Suprapubic skin (tissue), 4 donors: ENCODE measurements at regions not wholly inside any gene's neighbourhood (a gene's known extent, or its start where the extent isn't known, plus 50 kb on each side); places are given as distances from the start of the nearest gene placed in this dataset.

Source experiments
- EP300 ChIP-seq: sonication (generic); formaldehyde crosslinking; IDR thresholded peaks from one replicate; pipeline ENCODE4 v1.6.1; 2017; ENCODE audit warnings: antibody characterized with exemption
- POLR2A ChIP-seq, 2 donors: fragments of 450-650 bp; IDR thresholded peaks; one replicate each; pipeline ENCODE4 v1.6.1; 2017; ENCODE audit warnings: antibody characterized with exemption in 2 of 2, mild to moderate bottlenecking in 2 of 2, moderate library complexity in 2 of 2
- POLR2AphosphoS5 ChIP-seq, 3 donors: sonication (generic); formaldehyde crosslinking; IDR thresholded peaks; one replicate each; pipeline ENCODE4 v1.6.1; 2017; ENCODE audit warnings: antibody characterized with exemption in 3 of 3
- TF ChIP-seq, protein P1 (sequence below), 2 donors: fragments of 200-600 bp in 1 of 2; fragments of 450-650 bp in 1 of 2; sonication (generic) in 1 of 2; IDR thresholded peaks; one replicate each; pipeline ENCODE4 v1.5.1; 2016 to 2019; ENCODE audit warnings: antibody characterized with exemption in 2 of 2, mild to moderate bottlenecking in 1 of 2, moderate library complexity in 1 of 2

- TF ChIP-seq, protein P1, sequence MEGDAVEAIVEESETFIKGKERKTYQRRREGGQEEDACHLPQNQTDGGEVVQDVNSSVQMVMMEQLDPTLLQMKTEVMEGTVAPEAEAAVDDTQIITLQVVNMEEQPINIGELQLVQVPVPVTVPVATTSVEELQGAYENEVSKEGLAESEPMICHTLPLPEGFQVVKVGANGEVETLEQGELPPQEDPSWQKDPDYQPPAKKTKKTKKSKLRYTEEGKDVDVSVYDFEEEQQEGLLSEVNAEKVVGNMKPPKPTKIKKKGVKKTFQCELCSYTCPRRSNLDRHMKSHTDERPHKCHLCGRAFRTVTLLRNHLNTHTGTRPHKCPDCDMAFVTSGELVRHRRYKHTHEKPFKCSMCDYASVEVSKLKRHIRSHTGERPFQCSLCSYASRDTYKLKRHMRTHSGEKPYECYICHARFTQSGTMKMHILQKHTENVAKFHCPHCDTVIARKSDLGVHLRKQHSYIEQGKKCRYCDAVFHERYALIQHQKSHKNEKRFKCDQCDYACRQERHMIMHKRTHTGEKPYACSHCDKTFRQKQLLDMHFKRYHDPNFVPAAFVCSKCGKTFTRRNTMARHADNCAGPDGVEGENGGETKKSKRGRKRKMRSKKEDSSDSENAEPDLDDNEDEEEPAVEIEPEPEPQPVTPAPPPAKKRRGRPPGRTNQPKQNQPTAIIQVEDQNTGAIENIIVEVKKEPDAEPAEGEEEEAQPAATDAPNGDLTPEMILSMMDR (IDR thresholded peaks at IDR 0.05) = no peak
- no peak for TF ChIP-seq POLR2A (IDR thresholded peaks at IDR 0.05)
- TF ChIP-seq POLR2AphosphoS5 (IDR thresholded peaks at IDR 0.05) = no peak
- TF ChIP-seq EP300 = no peak
These were observed 253.4 kb upstream of the RPL38 start for GRCh38 chr17:73949903-73950592.
